HT-29 (cell line): ENCODE measurements at regions not wholly inside any gene's neighbourhood (a gene's known extent, or its start where the extent isn't known, plus 50 kb on each side); places are given as distances from the start of the nearest gene placed in this dataset.

ENCODE experiments used
- DNase-seq: peaks from one replicate; pipeline ENCODE4 v3.0.0-alpha.2; 2015; ENCODE audit warnings: low spot score

DNA sequence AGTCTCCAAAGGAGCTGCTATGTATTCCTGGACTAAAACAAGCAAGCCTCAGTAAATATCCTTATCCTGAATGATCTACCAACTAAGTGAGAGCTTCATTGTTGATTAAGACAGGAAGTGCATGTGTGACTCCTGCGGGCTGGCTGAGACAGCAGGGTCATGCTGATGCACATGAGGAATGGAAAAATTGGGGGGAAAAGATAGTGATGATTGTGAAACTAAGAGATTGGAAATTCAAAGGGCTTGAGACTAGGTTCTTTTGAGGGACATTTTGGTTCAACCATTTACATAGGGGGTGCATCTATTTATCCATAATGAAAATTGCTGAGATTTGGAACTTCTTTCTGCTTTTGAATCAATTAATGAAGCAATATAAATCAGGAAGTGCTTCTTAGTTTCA lies 61.1 kb upstream of the C1QTNF7 start:
- no peak for DNase-seq

DNA sequence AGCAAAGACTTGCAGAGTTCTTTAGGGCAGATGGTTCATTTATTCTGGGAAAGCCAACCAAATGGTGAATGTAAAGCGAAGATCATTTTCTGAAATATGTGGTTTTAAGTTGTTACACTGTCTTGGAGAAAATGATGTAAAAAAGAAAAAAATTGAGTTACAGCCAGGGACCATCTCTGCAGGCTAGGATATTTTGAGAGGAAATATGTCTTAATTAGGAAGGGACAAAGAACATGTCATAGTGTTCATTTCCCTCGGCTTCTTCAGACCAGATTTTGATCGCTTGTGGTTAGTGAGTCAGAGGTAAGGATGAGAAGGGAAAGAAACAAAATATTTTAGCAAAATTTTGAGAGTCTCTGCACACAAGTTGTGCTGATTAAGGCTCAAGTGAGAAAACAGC lies 59.0 kb upstream of the C1QTNF7 start:
- no peak for DNase-seq

DNA sequence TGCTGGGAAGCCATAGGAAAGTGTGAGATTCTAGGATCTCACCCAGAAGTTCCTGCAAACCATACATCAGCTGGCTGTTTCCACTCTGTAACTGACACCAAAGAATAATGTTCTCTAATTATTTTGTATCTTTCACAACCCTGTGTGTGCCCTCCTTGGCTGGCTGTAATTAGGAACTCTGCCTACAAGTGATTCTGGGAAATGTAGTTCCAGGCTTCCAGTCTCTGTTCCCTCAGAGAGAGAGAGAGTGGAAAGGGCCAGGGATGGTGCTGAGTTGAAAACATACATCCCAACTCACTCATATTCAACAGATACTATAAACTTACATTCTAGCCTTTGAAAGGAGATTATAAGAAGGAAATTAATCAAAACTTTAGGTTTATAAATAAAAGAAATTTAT lies 57.5 kb upstream of the C1QTNF7 start:
- no peak for DNase-seq

DNA sequence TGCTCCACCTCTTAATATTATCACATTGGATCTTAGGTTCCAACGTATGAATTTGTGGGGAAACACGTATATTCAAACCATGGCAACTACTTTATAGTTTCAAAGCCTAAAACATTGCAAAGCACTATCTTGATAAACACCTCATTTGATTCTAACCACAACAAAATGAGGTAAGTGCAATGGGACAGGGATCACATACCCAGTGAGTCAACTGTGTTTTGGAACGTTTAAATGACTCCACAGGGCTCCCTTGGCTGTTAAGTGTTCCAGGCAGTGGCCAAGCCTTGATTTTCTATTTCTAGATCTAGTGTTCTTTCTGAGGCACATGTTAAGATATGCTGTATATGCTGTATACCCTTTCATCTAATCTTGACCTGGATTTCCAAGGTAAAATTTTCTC lies 54.5 kb upstream of the C1QTNF7 start:
- no peak for DNase-seq

DNA sequence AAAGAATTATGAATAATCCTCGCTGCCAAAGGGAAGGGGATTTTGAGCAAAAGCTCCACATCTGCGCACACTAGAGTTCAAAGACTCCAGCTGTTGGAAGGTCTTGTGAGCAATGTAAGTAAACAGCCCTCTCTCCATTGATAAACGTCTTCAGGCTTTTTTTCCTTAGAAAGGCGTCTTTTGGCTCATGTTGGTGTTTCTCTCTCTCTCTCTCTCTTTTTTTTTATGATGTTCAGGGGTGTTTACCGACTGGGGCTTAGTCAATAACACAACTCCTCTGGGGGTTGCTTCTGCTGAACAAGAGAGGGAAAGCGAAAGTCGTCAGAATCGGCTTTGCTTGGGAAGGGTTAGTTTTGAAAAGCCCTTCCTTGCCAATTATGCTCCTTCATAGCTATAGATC lies 53.2 kb upstream of the C1QTNF7 start:
- DNase-seq = no peak

DNA sequence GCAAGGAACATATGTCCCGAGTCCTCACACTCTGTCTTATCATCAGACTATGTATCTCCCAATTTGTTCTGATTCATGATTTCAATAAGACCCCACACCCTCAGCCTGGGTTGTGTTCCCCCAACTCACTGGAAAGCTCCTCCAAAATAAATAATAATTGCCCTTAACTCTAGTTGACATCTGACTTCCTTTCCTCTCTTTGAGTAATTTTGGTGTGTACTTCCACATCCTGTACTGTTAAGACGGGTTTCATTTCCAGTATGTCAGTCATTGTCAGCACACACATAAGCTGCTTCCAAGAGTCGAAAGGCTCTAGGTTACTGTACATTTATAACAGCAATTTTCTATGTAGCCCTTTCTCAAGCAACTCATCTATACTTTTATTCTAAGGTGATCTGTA lies 52.2 kb upstream of the C1QTNF7 start:
- no peak for DNase-seq

DNA sequence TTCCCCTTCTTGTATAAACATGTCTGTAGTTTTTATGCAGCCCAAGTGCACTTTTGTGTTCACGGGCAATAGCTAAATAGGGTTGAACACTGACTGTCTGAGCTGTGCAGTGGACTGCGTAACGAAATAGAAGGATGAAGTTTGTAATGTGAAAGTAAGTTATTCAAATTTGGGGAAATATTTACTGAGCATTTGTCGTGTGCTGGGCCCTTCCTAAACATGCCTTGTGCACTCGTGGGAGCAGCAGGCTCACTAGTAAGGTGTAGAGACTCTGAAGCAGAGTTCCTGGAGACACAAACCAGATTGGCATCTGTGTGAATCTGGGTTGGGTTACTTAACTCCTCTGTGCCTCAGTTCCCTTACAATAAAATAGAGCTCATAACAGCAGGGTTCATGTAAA lies 51.7 kb upstream of the C1QTNF7 start:
- no peak for DNase-seq

DNA sequence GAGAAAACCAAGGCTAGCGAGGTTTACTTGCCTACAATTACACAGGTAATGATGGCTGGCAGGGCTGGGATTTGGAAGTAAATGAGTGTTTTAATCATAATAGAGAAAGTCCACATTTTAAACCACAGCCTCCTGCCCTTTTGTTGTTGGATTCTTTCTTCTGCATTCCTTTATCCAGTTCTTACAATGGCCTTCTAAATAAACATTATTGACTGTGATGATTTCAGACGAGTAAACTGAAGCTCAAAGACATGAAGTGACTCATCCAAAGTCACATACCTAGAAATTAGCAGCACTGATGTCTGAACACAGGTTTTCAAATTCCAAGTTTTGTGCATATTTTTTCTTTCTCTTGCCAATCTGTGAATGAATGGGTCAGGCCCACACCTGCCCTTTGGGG lies 51.2 kb upstream of the C1QTNF7 start:
- no peak for DNase-seq
